Gastrocnemius medialis (tissue), 4 donors: ENCODE measurements at regions not wholly inside any gene's neighbourhood (a gene's known extent, or its start where the extent isn't known, plus 50 kb on each side); places are given as distances from the start of the nearest gene placed in this dataset.
"Not testable (repeated sequence)": the region's sequence is repeated elsewhere in the genome, so short reads cannot be mapped to it uniquely, and the experiment has no call there.

ENCODE experiments used
- ATAC-seq, 2 donors: fragments of 150-250 bp; one replicate each; pipeline ENCODE4 v1.9.1; 2016
- DNase-seq, 2 donors: peaks; one replicate each; pipeline ENCODE4 v3.0.0-alpha.2; 2019
- H3K27ac ChIP-seq, 4 donors: fragments of 200-600 bp; sonication (generic); 1 replicate in 1 of 4; 2 replicates in 3 of 4; pipeline ENCODE4 v1.5.1; 2016 to 2018; ENCODE audit warnings: mild to moderate bottlenecking in 2 of 4, moderate library complexity in 1 of 4
- H3K27me3 ChIP-seq, 3 donors: fragments of 200-600 bp; sonication (generic) in 2 of 3; 1 replicate in 1 of 3; 2 replicates in 2 of 3; pipeline versions ENCODE4 v1.5.1 to v1.6.0; 2016 to 2019; ENCODE audit warnings: mild to moderate bottlenecking in 1 of 3, moderate library complexity in 1 of 3
- H3K36me3 ChIP-seq, 2 donors: fragments of 200-600 bp; sonication (generic) in 1 of 2; one replicate each; pipeline ENCODE4 v1.5.1; 2017 to 2018
- H3K4me1 ChIP-seq, 2 donors: fragments of 200-600 bp; sonication (generic) in 1 of 2; one replicate each; pipeline ENCODE4 v1.5.1; 2016 to 2017; ENCODE audit warnings: mild to moderate bottlenecking in 2 of 2
- H3K4me3 ChIP-seq, 4 donors: fragments of 200-600 bp; sonication (generic) in 3 of 4; 1 replicate in 1 of 4; 2 replicates in 3 of 4; pipeline ENCODE4 v1.5.1; 2016 to 2019; ENCODE audit warnings: mild to moderate bottlenecking in 2 of 4
- H3K9me3 ChIP-seq, 3 donors: fragments of 200-600 bp; sonication (generic) in 2 of 3; 1 replicate in 1 of 3; 2 replicates in 2 of 3; pipeline ENCODE4 v1.5.1; 2016 to 2019
- POLR2A ChIP-seq, 2 donors: fragments of 450-650 bp; IDR thresholded peaks; one replicate each; pipeline ENCODE4 v1.6.1; 2017; ENCODE audit warnings: antibody characterized with exemption in 2 of 2, mild to moderate bottlenecking in 2 of 2, moderate library complexity in 2 of 2
- in situ Hi-C, 4 donors: fragments of 200-750 bp; cut with MboI; loops; one replicate each; pipeline versions ENCODE4 v1.15.0 to v1.8.0; 2017; ENCODE audit warnings: low sequenced_read_pairs in 4 of 4
- intact Hi-C: fragments of 100-400 bp; cut with DNase I; formaldehyde crosslinking; loops from one replicate; pipeline ENCODE4 v1.15.1; 2023; ENCODE audit warnings: low total_unique reads
- TF ChIP-seq, protein P1 (sequence below), 5 experiments: fragments of 450-650 bp in 3 of 5; fragments of 200-600 bp in 2 of 5; sonication (generic) in 2 of 5; IDR thresholded peaks in 4 of 5; conservative IDR thresholded peaks in 1 of 5; 1 replicate in 4 of 5; 2 replicates in 1 of 5; pipeline ENCODE4 v1.5.1; 2016 to 2019; ENCODE audit warnings: antibody characterized with exemption in 5 of 5, mild to moderate bottlenecking in 3 of 5, moderate library complexity in 3 of 5

DNA sequence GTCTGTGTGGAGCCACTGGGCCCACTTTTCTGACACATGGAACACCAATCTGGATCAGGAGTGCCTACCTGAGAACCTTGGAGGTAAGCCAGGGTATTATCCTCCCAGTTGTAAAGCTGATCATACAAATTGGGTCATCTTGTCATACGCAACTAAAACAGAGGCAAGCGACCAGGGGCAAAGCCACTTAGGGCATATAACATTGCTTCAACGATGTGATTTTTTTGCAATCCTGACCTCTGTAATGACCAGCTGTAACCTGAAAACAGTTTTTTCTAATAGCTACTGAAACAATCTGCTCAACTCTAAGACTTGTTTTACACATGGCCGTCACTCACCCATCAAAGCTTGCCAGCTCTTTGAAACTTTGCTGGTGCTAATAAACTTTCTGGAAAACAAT, 261.5 kb upstream of the AGTR2 start:
- intact Hi-C loops = no loop called here
- no peaks in the 10 kb centered on the region for H3K36me3 ChIP-seq
- DNase-seq (no peak), ATAC-seq (no peak)
- no peaks in the 10 kb centered on the region for H3K27me3 ChIP-seq
- in situ Hi-C loops = no loop called here
- no peak overlapping the region for H3K4me3 ChIP-seq
- no peak overlapping the region for H3K27ac ChIP-seq
- TF ChIP-seq, protein P1, sequence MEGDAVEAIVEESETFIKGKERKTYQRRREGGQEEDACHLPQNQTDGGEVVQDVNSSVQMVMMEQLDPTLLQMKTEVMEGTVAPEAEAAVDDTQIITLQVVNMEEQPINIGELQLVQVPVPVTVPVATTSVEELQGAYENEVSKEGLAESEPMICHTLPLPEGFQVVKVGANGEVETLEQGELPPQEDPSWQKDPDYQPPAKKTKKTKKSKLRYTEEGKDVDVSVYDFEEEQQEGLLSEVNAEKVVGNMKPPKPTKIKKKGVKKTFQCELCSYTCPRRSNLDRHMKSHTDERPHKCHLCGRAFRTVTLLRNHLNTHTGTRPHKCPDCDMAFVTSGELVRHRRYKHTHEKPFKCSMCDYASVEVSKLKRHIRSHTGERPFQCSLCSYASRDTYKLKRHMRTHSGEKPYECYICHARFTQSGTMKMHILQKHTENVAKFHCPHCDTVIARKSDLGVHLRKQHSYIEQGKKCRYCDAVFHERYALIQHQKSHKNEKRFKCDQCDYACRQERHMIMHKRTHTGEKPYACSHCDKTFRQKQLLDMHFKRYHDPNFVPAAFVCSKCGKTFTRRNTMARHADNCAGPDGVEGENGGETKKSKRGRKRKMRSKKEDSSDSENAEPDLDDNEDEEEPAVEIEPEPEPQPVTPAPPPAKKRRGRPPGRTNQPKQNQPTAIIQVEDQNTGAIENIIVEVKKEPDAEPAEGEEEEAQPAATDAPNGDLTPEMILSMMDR (IDR thresholded peaks at IDR 0.05 in 4 of 5, conservative IDR thresholded peaks at IDR 0.05 in 1 of 5) = no peak
- TF ChIP-seq POLR2A (IDR thresholded peaks at IDR 0.05) = no peak
- no peaks in the 10 kb centered on the region for H3K4me1 ChIP-seq
- no peaks in the 10 kb centered on the region for H3K9me3 ChIP-seq

DNA sequence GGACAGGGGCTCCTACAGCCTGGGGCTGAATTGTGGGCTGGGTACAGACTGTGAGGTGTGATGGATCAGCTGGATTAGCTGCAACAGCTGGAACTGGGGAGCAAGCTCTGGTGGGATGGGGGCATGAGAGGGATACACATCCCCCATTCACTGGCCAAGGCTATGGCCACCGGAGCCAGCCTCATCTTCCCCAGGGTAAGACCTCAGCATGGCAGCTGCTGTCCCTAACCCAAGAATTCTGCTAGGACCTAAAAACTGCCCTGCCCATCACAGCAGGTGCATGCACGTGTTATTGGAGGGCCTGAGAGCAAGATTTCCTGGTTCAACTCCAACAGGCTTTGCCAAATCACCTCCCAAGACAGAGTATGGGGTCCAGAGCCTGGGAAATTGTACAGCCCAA, 258.6 kb upstream of the AGTR2 start:
- Histone ChIP-seq H3K9me3 (no peaks in the 10 kb centered on the region), H3K36me3 (no peaks in the 10 kb centered on the region), H3K4me3 (no peak overlapping the region), H3K27me3 (no peaks in the 10 kb centered on the region), H3K27ac (no peak overlapping the region), H3K4me1 (no peaks in the 10 kb centered on the region)
- ATAC-seq (no peak), DNase-seq (no peak)
- intact Hi-C loops = no loop called here
- in situ Hi-C loops = no loop called here
- TF ChIP-seq, protein P1 (IDR thresholded peaks at IDR 0.05 in 4 of 5, conservative IDR thresholded peaks at IDR 0.05 in 1 of 5) = no peak
- no peak for TF ChIP-seq POLR2A (IDR thresholded peaks at IDR 0.05)

DNA sequence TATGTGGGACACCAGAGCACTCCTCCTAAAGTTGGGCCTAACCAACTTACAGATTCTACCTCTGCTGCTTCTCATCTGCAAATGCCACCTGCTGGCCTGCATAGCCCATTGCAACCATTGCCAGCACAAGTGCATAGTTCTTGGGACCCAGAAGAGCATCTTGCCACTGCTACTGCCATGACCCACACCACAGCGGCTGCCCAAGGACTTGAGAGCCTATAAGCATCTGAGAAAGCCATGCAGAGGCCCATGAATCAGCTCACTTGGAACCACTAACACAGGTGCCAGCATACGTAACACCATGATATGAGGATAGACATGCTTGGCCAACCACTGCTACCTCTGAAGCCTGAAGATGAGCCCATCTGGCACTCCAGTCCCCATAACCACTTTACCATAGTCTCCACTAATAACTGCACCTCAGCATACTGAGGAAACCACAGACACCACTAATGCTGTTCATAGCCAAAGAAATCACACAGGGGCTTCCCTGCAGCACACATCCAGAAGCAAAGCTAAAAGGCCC, 258.1 kb upstream of the AGTR2 start:
- intact Hi-C loops = no loop called here
- H3K4me3 ChIP-seq = no peak overlapping the region
- H3K36me3 ChIP-seq = no peaks in the 10 kb centered on the region
- no peaks in the 10 kb centered on the region for H3K27me3 ChIP-seq
- DNase-seq (no peak), ATAC-seq (no peak)
- TF ChIP-seq, protein P1 (IDR thresholded peaks at IDR 0.05 in 4 of 5, conservative IDR thresholded peaks at IDR 0.05 in 1 of 5) = no peak
- no peak for TF ChIP-seq POLR2A (IDR thresholded peaks at IDR 0.05)
- no peak overlapping the region for H3K27ac ChIP-seq
- in situ Hi-C loops = no loop called here
- no peaks in the 10 kb centered on the region for H3K9me3 ChIP-seq
- no peaks in the 10 kb centered on the region for H3K4me1 ChIP-seq

DNA sequence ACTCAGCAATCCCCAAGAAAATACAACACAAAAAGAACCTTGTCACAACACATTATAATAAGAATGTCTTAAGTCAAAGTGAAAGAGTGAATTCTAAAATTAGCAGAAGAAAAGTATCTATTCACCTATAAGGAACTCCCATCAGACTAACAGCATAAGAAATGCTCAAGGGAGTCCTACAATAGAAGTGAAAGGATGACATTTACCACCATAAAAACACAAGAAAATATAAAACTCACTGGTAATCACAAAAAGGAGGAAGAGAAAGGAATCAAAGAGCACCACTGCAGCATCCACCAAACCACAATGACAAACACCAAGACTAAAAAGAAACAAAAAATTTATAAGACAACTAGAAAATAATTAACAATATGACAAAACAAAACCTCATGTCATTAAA, 257.0 kb upstream of the AGTR2 start:
- H3K27me3 ChIP-seq = no peaks in the 10 kb centered on the region
- in situ Hi-C loops = no loop called here
- TF ChIP-seq, protein P1 (IDR thresholded peaks at IDR 0.05 in 4 of 5, conservative IDR thresholded peaks at IDR 0.05 in 1 of 5) = no peak
- no peak for TF ChIP-seq POLR2A (IDR thresholded peaks at IDR 0.05)

DNA sequence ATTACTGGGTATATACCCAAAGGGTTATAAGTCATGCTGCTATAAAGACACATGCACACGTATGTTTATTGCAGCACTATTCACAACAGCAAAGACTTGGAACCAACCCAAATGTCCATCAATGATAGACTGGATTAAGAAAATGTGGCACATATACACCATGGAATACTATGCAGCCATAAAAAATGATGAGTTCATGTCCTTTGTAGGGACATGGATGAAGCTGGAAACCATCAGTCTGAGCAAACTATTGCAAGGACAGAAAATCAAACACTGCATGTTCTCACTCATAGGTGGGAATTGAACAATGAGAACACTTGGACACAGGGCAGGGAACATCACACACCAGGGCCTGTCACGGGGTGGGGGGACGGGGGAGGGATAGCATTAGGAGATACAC, 254.9 kb upstream of the AGTR2 start:
- H3K27ac ChIP-seq, DNase-seq, intact Hi-C loops, H3K27me3 ChIP-seq, H3K9me3 ChIP-seq, H3K36me3 ChIP-seq, H3K4me3 ChIP-seq, in situ Hi-C loops, ATAC-seq, H3K4me1 ChIP-seq: not testable (repeated sequence)

More for the DNA sequence above, 257.0 kb upstream of the AGTR2 start:
- H3K9me3 ChIP-seq = no peaks in the 10 kb centered on the region
- no peak for DNase-seq
- H3K36me3 ChIP-seq = no peaks in the 10 kb centered on the region
- H3K4me1 ChIP-seq = no peaks in the 10 kb centered on the region
- no peak overlapping the region for H3K4me3 ChIP-seq
- no peak for ATAC-seq
- no peak overlapping the region for H3K27ac ChIP-seq
- intact Hi-C loops = no loop called here
